ENCODE measurements at regions not wholly inside any gene's neighbourhood (a gene's known extent, or its start where the extent isn't known, plus 50 kb on each side); places are given as distances from the start of the nearest gene placed in this dataset.
"Not testable (repeated sequence)": the region's sequence is repeated elsewhere in the genome, so short reads cannot be mapped to it uniquely, and the experiment has no call there.

DNA sequence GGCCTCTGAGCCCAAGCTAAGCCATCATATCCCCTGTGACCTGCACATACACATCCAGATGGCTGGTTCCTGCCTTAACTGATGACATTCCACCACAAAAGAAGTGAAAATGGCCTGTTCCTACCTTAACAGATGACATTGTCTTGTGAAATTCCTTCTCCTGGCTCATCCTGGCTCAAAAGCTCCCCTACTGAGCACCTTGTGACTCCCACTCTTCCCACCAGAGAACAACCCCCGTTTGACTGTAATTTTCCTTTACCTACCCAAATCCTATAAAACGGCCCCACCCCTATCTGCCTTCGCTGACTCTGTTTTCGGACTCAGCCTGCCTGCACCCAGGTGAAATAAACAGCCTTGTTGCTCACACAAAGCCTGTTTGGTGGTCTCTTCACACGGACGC is 2284.3 kb upstream of the AGA start:
- TF ChIP-seq, protein P1, sequence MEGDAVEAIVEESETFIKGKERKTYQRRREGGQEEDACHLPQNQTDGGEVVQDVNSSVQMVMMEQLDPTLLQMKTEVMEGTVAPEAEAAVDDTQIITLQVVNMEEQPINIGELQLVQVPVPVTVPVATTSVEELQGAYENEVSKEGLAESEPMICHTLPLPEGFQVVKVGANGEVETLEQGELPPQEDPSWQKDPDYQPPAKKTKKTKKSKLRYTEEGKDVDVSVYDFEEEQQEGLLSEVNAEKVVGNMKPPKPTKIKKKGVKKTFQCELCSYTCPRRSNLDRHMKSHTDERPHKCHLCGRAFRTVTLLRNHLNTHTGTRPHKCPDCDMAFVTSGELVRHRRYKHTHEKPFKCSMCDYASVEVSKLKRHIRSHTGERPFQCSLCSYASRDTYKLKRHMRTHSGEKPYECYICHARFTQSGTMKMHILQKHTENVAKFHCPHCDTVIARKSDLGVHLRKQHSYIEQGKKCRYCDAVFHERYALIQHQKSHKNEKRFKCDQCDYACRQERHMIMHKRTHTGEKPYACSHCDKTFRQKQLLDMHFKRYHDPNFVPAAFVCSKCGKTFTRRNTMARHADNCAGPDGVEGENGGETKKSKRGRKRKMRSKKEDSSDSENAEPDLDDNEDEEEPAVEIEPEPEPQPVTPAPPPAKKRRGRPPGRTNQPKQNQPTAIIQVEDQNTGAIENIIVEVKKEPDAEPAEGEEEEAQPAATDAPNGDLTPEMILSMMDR (IDR thresholded peaks at IDR 0.05; ENCODE audit: insufficient read depth, low read depth, low read length): not testable (repeated sequence)
- TF ChIP-seq EZH2 (IDR thresholded peaks at IDR 0.05; ENCODE audit: insufficient read depth, low read length): not testable (repeated sequence)
